Thoracic aorta (tissue), 2 donors: ENCODE measurements at regions not wholly inside any gene's neighbourhood (a gene's known extent, or its start where the extent isn't known, plus 50 kb on each side); places are given as distances from the start of the nearest gene placed in this dataset.
A peak's percentile ranks its signal among the peaks of the same experiment; 100 is the strongest.

Experiments used
- ATAC-seq: fragments of 150-250 bp; one replicate; pipeline ENCODE4 v1.8.0; 2017; ENCODE audit warnings: low read depth; ENCODE audit not compliant: insufficient number of reproducible peaks, low FRiP score
- DNase-seq: peaks from one replicate; pipeline ENCODE4 v3.0.0-alpha.2; 2020; ENCODE audit warnings: low spot score
- H3K27ac ChIP-seq, 2 donors: fragments of 200-600 bp; sonication (generic); 1 replicate in 1 of 2; 2 replicates in 1 of 2; pipeline ENCODE4 v1.5.1; 2016; ENCODE audit warnings: mild to moderate bottlenecking in 2 of 2, moderate library complexity in 2 of 2
- H3K27me3 ChIP-seq: fragments of 200-600 bp; sonication (generic); replicated peaks from 2 replicates; pipeline ENCODE4 v1.6.0; 2016; ENCODE audit warnings: mild to moderate bottlenecking; ENCODE audit not compliant: insufficient read depth
- H3K36me3 ChIP-seq: fragments of 200-600 bp; sonication (generic); one replicate; pipeline ENCODE4 v1.5.1; 2016
- H3K4me1 ChIP-seq, 2 donors: fragments of 200-600 bp; sonication (generic); 1 replicate in 1 of 2; 2 replicates in 1 of 2; pipeline versions ENCODE4 v1.5.1 to v1.6.0; 2016; ENCODE audit warnings: low read depth in 2 of 2, mild to moderate bottlenecking in 1 of 2; ENCODE audit not compliant: control insufficient read depth in 1 of 2
- H3K4me3 ChIP-seq: fragments of 200-600 bp; sonication (generic); 2 replicates; pipeline ENCODE4 v1.5.1; 2016; ENCODE audit warnings: mild to moderate bottlenecking
- H3K9me3 ChIP-seq: fragments of 200-600 bp; sonication (generic); 2 replicates; pipeline ENCODE4 v1.5.1; 2016
- CTCF ChIP-seq: fragments of 200-600 bp; sonication (generic); IDR thresholded peaks from one replicate; pipeline ENCODE4 v1.5.1; 2019; ENCODE audit warnings: antibody characterized with exemption

GRCh38 chr10:29740981-29741545 is 106.3 kb upstream of the SVIL start:
- Histone ChIP-seq H3K4me1 (peaks cover 9 to 47% of the 10 kb centered on the region in 2 donors), H3K36me3 (no peaks in the 10 kb centered on the region), H3K27me3 (no peaks in the 10 kb centered on the region), H3K9me3 (no peaks in the 10 kb centered on the region), H3K27ac (peak overlapping the region; percentile 79 to 86), H3K4me3 (peak overlapping the region; percentile 22)
- no peak for TF ChIP-seq CTCF
- no peak for ATAC-seq
- DNase-seq = no peak

GRCh38 chr10:29738341-29738740 is 103.6 kb upstream of the SVIL start:
- Histone ChIP-seq H3K36me3 (no peaks in the 10 kb centered on the region), H3K27ac (peak overlapping the region in 1 of 2 donors; percentile 11), H3K4me1 (peaks cover 10 to 57% of the 10 kb centered on the region in 2 donors), H3K4me3 (no peak overlapping the region), H3K27me3 (no peaks in the 10 kb centered on the region), H3K9me3 (no peaks in the 10 kb centered on the region)
- ATAC-seq (no peak), DNase-seq (no peak)
- no peak for TF ChIP-seq CTCF

- H3K27ac ChIP-seq = peak overlapping the region; percentile 97 to 99
- ATAC-seq (no peak), DNase-seq (no peak)
- peak overlapping the region; percentile 97 for H3K4me3 ChIP-seq
- TF ChIP-seq CTCF = no peak
- H3K36me3 ChIP-seq = no peaks in the 10 kb centered on the region
- no peaks in the 10 kb centered on the region for H3K9me3 ChIP-seq
- H3K4me1 ChIP-seq = peaks cover 14 to 58% of the 10 kb centered on the region in 2 donors
- H3K27me3 ChIP-seq = no peaks in the 10 kb centered on the region
Measured at GRCh38 chr10:29737074-29737593, 102.4 kb upstream of the SVIL start.

- Histone ChIP-seq H3K27ac (peak overlapping the region; percentile 97 to 99), H3K27me3 (no peaks in the 10 kb centered on the region), H3K36me3 (no peaks in the 10 kb centered on the region), H3K4me3 (peak overlapping the region; percentile 97), H3K4me1 (peaks cover 12 to 60% of the 10 kb centered on the region in 2 donors), H3K9me3 (no peaks in the 10 kb centered on the region)
- DNase-seq (no peak), ATAC-seq (peak; percentile 7)
- TF ChIP-seq CTCF = no peak
Measured at GRCh38 chr10:29736366-29737073, 101.7 kb upstream of the SVIL start.

- DNase-seq (peak; percentile 45), ATAC-seq (peak; percentile 72)
- TF ChIP-seq CTCF = peak; percentile 91
- peak overlapping the region; percentile 97 to 99 for H3K27ac ChIP-seq
- H3K4me1 ChIP-seq = peaks cover 9 to 60% of the 10 kb centered on the region in 2 donors
- peak overlapping the region; percentile 97 for H3K4me3 ChIP-seq
- H3K9me3 ChIP-seq = no peaks in the 10 kb centered on the region
- no peaks in the 10 kb centered on the region for H3K36me3 ChIP-seq
- no peaks in the 10 kb centered on the region for H3K27me3 ChIP-seq
Measured at GRCh38 chr10:29735628-29736365, 101.0 kb upstream of the SVIL start.
